ENCODE measurements at regions not wholly inside any gene's neighbourhood (a gene's known extent, or its start where the extent isn't known, plus 50 kb on each side); places are given as distances from the start of the nearest gene placed in this dataset.

DNA sequence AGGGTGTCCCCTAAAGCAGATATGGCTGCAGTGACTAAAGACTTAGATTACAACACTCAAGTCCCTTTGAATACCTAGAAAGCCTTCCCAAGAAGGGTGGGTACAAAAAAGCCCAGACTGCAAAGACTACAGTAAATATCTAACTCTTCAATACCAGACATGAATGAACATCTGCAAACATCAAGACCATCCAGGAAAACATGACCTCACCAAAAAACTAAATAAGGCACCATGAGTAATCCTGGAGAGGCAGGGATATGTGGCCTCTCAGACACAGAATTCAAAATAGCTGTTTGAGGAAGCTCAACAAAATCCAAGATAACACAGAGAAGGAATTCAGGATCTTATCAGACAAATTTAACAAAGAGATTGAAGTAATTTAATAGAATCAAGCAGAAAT is 138.2 kb upstream of the OTOS start:
- ATAC-seq (no peak), DNase-seq (no peak)
- H3K9me3 Mint-ChIP-seq, result peaks cover 11% of the 10 kb centered on the region
- no peaks in the 10 kb centered on the region for H3K4me1 Mint-ChIP-seq (ENCODE audit: low read depth)
- H3K4me3 Mint-ChIP-seq, result no peak overlapping the region
- no peaks in the 10 kb centered on the region for H3K36me3 Mint-ChIP-seq (ENCODE audit: insufficient read depth)
- H3K27me3 Mint-ChIP-seq (ENCODE audit: low read depth), result peaks cover 53% of the 10 kb centered on the region

DNA sequence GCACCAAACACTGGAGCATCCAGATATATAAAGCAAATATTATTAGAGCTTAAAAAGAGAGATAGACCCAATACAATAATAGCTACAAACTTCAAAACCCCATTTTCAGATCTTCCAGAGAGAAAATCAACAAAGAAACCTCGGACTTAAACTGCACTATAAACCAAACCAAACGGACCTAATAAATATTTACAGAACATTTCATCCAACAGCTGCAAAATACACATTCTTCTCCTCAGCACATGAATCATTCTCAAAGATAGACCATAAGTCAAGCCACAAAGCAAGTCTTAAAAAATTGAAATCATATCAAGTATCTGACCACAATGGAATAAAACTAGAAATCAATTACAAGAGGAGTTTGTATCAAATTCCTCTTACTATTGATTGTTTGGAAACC is 140.2 kb upstream of the OTOS start:
- Mint-ChIP-seq H3K27me3 (ENCODE audit: low read depth) (peaks cover 35% of the 10 kb centered on the region), H3K4me3 (no peak overlapping the region), H3K4me1 (ENCODE audit: low read depth) (no peaks in the 10 kb centered on the region), H3K36me3 (ENCODE audit: insufficient read depth) (no peaks in the 10 kb centered on the region), H3K9me3 (peaks cover 11% of the 10 kb centered on the region)
- no peak for DNase-seq
- no peak for ATAC-seq

DNA sequence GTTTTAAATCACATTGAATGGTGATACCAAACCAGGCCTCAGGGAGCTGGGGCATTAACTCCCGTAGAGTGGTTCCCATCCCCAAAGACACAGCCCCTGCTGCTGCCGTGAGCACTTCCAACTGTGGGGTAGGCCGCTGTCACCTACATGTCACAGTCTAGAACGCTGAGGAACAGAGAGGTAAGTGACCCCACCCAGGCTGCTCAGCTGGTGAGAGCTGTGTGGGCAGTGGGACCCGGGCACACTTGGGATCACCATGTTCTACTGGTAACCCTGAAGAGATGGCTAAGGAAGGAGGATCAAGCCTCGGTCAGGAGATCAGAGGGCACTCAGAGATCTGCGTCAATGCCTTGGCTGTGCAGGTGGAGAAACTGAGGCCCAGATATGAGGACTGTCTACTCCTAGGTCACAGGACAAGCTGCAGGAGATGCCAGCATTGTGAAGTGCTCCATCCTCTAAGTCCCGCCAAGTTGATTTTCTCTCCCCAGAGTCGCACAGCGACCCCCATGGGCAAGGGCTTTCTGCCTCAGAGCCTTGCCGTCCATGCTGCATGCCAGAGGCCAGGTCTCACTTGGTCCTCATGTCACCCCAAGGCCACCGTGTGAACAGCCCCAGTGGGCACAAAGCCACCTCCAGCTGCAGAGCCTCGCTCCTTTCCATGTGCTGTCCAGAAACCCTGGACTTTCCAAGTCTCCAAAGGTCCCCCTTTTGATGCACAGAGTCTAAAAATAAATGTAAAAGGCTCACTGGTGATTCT is 144.2 kb upstream of the OTOS start:
- H3K36me3 Mint-ChIP-seq (ENCODE audit: insufficient read depth), result no peaks in the 10 kb centered on the region
- H3K9me3 Mint-ChIP-seq, result peaks cover 11% of the 10 kb centered on the region
- no peaks in the 10 kb centered on the region for H3K4me1 Mint-ChIP-seq (ENCODE audit: low read depth)
- H3K4me3 Mint-ChIP-seq, result no peak overlapping the region
- ATAC-seq (no peak), DNase-seq (no peak)
- H3K27me3 Mint-ChIP-seq (ENCODE audit: low read depth), result peaks cover 13% of the 10 kb centered on the region

DNA sequence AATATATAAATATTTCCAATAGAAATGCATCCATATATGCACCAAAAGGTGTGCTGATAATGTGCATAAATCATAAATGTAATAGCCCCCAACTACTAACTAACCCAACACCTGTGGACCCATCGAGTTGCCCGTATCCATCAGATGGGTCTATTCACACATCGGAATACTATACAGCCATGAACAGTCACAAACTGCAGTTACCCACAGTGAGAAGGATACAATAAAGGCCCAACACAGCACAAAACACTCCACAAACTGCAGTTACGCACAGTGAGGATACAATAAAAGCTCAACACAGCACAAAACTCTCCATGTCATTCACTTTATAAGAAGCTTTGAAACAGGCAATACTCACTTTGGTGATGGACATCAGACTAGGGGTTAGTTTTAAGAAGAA is 145.3 kb upstream of the OTOS start:
- H3K4me1 Mint-ChIP-seq (ENCODE audit: low read depth), result no peaks in the 10 kb centered on the region
- peaks cover 11% of the 10 kb centered on the region for H3K27me3 Mint-ChIP-seq (ENCODE audit: low read depth)
- DNase-seq (no peak), ATAC-seq (no peak)
- H3K36me3 Mint-ChIP-seq (ENCODE audit: insufficient read depth), result no peaks in the 10 kb centered on the region
- peaks cover 10% of the 10 kb centered on the region for H3K9me3 Mint-ChIP-seq
- H3K4me3 Mint-ChIP-seq, result no peak overlapping the region

DNA sequence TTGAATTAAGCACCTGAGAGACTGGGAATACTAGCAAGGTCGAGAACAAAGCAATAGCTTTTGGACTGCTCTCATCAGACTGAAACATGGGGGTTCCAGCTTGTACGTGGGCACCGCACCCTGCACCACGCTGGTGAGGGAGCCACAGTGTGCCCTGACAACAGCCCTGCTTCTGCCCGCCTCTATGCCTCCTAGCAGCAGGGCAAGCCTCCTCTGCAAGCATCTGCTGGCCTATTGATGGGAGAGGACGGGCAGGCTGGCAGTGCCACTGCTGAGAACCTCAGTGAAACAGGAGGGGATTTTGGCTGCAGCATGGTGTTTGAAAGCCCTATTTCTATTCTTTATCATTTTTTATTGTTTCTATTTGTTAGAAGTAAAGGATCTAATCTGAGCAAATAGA is 146.1 kb upstream of the OTOS start:
- Mint-ChIP-seq H3K4me1 (ENCODE audit: low read depth) (no peaks in the 10 kb centered on the region), H3K36me3 (ENCODE audit: insufficient read depth) (no peaks in the 10 kb centered on the region), H3K9me3 (peaks cover 6% of the 10 kb centered on the region), H3K27me3 (ENCODE audit: low read depth) (peaks cover 6% of the 10 kb centered on the region), H3K4me3 (no peak overlapping the region)
- ATAC-seq (no peak), DNase-seq (no peak)

DNA sequence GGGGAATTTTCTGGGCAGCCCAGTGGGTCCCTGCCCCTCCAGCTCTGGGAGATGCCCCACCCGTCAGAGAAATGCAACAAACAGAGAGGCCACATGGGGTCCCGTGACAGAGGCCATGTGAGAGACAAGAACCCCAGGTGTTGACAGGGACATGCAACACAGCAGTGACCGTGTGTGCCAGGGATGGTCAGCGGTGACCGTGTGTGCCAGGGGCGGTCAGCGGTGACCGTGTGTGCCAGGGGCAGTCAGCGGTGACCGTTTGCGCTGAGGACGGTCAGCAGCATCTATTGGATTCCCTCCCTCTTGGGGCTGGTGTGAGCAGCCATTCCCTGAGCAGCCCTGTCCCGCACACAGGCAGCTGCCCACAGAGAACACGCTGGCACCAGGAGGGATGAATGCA is 146.6 kb upstream of the OTOS start:
- Mint-ChIP-seq H3K36me3 (ENCODE audit: insufficient read depth) (no peaks in the 10 kb centered on the region), H3K4me1 (ENCODE audit: low read depth) (no peaks in the 10 kb centered on the region), H3K4me3 (no peak overlapping the region), H3K9me3 (peaks cover 6% of the 10 kb centered on the region), H3K27me3 (ENCODE audit: low read depth) (peaks cover 5% of the 10 kb centered on the region)
- no peak for ATAC-seq
- no peak for DNase-seq

DNA sequence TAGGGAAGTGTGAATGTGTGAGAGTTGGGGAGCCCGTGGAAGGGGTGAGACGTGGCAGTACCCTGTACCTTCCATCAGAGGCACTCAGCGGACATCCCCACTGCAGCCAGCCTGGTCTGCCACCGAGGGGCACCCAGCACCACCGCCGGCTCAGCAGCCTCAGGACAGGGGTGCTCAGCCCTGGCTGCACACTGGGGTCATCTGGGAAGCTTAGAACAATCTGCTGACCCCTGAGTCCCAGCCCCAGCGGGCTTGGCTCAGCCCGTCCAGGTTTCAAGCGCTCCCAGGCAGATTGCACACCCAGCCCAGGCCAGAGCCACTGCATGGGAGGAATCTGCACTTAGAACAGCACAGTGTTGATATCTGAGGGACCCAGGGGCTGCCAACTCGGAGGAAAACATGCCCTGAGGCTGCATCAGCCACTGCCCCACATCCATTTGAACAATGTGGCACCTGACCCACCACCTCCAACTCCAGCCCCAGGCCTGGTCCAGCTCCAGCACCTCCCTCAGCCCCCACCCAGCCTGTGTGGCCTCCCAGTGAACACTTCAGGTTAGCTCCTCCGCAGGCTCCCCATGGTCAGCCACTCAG is 147.1 kb upstream of the OTOS start:
- DNase-seq (no peak), ATAC-seq (no peak)
- Mint-ChIP-seq H3K4me1 (ENCODE audit: low read depth) (no peaks in the 10 kb centered on the region), H3K27me3 (ENCODE audit: low read depth) (peaks cover 5% of the 10 kb centered on the region), H3K36me3 (ENCODE audit: insufficient read depth) (no peaks in the 10 kb centered on the region), H3K4me3 (no peak overlapping the region), H3K9me3 (peaks cover 6% of the 10 kb centered on the region)

DNA sequence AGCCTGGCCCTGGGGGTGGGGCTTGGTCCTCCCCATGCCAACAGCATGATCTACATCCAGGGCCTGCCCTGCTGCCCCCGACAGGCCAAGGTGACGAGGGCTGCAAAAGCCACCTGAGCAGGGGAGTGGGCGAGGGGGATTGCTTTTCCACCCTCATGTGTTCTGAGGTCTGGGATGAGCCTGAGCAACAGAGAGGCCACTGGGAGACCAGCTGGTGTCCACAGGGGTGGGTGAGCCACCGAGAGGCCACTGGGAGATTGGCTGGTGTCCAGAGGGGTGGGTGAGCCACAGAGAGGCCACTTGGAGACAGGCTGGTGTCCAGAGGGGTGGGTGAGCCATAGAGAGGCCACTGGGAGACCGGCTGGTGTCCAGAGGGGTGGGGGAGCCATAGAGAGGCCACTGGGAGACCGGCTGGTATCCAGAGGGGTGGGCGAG is 147.4 kb upstream of the GPC1 start:
- Mint-ChIP-seq H3K36me3 (ENCODE audit: insufficient read depth) (no peaks in the 10 kb centered on the region), H3K9me3 (peaks cover 2% of the 10 kb centered on the region), H3K27me3 (ENCODE audit: low read depth) (peaks cover 2% of the 10 kb centered on the region), H3K4me3 (no peak overlapping the region), H3K4me1 (ENCODE audit: low read depth) (no peaks in the 10 kb centered on the region)
- DNase-seq (no peak), ATAC-seq (no peak)

DNA sequence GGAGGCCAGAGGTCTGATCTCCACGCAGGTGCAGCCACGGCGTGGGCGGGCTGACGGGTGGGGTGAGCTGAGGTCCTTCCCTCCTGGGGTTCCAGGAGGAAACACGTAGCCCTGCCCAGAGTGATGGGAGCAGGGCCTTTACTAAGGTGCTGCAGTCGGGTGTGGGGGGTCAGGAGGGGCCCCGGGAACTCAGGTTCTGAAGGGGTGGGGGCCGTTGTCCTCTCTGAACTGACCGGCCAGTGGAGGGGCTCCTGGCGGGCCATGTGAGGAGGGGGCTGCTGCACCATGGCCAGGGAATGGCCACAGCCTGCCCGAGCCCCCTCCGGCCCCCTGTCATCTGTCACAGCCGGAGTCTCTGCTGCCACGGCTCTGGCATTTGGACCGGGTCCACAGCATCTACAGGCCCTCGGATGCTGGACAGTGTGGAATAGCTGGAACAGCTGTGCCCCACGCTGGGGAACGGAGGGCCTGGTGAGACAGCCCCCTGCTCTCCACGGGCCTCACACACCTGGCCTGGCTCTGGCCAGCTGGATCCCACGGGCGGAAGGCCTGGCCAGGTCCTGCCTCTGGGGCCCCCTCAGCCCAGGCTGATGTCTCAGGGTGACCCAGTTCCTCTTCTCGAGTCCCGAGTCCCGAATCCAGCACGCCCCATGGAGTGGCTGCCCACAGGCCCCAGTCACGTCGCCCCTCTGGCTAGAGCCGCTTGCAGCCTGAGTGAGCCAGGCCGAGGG is 145.6 kb upstream of the GPC1 start:
- Mint-ChIP-seq H3K36me3 (ENCODE audit: insufficient read depth) (no peaks in the 10 kb centered on the region), H3K9me3 (no peaks in the 10 kb centered on the region), H3K27me3 (ENCODE audit: low read depth) (no peaks in the 10 kb centered on the region), H3K4me1 (ENCODE audit: low read depth) (no peaks in the 10 kb centered on the region), H3K4me3 (no peak overlapping the region)
- ATAC-seq, result no peak
- no peak for DNase-seq

DNA sequence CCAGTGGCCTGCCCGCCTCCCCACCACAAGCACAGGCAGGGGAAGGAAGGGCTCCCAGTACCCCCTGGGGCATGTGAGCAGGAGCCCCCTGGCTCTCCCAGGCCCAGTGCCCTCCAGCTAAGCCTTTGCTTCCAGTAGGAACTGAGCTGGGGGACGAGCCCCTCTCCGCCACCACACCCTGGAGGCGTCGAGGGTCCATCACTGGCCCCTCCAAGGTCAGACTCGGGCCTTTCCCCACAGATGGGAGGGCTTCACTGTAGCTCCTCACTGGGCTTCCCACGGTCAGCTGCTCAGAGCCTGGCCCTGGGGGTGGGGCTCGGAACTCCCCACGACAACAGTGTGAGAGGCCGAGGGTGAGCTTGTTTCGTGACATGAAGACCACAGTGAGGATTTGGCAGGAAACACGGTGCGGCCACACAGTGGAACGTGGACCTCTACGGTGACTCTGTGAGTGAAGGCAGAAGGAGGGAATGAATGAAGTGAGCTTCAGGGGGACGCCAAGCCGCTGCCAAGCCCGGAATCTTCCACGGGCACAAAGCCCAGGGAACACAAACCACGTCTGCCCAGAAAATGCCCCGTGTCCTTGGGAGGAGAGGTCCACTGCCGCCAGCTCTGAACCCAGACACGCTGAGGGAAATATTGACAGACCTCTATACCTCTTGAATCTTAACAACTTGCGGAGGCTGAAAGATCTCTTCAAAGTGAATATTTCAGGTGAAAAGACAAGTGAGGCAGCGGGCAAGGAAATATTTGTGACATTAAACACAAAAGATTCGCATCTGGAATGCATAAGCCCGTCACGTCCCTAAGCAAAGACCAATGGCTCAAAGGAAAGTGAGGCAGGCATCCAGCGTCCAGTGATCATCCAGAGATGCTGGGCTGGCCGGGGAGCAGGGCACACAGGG is 144.8 kb upstream of the GPC1 start:
- no peak for DNase-seq
- no peaks in the 10 kb centered on the region for H3K27me3 Mint-ChIP-seq (ENCODE audit: low read depth)
- no peak for ATAC-seq
- H3K4me3 Mint-ChIP-seq, result no peak overlapping the region
- H3K9me3 Mint-ChIP-seq, result no peaks in the 10 kb centered on the region
- no peaks in the 10 kb centered on the region for H3K4me1 Mint-ChIP-seq (ENCODE audit: low read depth)
- H3K36me3 Mint-ChIP-seq (ENCODE audit: insufficient read depth), result no peaks in the 10 kb centered on the region

DNA sequence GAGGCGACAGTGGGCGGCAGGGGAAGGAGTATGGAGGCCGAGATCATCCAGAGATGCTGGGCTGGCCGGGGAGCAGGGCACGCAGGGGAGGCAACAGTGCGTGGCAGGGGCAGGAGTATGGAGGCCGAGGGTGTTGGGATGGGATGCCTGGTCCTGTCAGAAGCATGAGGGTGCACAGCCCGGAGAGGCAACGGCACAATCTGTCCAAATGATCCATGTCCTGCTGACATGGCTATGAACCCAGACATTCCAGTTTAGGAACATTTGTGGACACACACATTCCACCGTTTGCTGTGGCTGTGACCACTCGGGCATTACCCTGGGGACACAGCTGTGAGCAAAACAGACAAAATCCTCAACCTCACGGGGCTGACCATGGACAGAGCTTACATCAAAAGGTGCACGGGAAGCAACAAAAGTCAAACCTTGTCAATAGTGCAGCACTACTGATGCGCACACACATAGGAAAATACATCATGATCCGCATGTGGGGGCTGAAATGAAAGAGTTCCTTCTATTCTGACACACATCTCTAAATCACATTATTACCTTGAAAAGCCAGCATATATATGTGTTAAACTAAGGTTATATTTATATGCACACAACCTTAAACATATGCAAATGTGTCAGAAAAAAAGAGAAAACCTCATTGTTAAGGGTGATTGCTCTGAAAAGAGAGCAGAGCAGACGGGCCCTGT is 144.0 kb upstream of the GPC1 start:
- Mint-ChIP-seq H3K4me1 (ENCODE audit: low read depth) (no peaks in the 10 kb centered on the region), H3K27me3 (ENCODE audit: low read depth) (no peaks in the 10 kb centered on the region), H3K9me3 (no peaks in the 10 kb centered on the region), H3K36me3 (ENCODE audit: insufficient read depth) (no peaks in the 10 kb centered on the region), H3K4me3 (no peak overlapping the region)
- DNase-seq, result no peak
- no peak for ATAC-seq

DNA sequence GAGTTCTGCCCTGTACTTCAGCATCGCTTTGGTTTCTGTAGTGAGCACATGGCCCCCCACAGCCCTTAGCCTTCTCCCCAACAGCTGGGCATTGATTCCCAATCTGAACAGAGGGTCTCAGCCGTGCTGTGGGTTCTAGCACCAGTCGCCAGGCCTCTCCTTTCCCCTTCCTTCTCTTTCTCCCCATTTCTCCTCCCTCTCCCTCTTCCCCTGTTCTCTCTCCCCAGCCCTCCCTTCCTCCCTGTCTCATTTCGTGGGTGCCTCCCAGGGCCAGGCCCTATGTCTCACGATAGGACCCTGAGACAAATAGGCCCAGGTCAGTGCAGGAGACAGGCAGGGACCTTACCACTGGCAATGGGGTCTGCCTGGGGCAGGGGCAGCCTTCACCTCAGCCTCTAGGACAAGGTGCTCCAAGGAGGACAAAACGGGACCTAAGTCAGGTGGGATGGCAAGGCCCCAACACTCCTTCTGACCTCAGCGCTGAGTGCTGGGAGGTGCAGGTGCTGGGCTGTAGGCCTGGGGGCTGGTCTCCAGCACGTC is 143.4 kb upstream of the GPC1 start:
- ATAC-seq, result no peak
- H3K36me3 Mint-ChIP-seq (ENCODE audit: insufficient read depth), result no peaks in the 10 kb centered on the region
- H3K4me3 Mint-ChIP-seq, result no peak overlapping the region
- no peaks in the 10 kb centered on the region for H3K4me1 Mint-ChIP-seq (ENCODE audit: low read depth)
- no peaks in the 10 kb centered on the region for H3K27me3 Mint-ChIP-seq (ENCODE audit: low read depth)
- no peaks in the 10 kb centered on the region for H3K9me3 Mint-ChIP-seq
- DNase-seq, result no peak

DNA sequence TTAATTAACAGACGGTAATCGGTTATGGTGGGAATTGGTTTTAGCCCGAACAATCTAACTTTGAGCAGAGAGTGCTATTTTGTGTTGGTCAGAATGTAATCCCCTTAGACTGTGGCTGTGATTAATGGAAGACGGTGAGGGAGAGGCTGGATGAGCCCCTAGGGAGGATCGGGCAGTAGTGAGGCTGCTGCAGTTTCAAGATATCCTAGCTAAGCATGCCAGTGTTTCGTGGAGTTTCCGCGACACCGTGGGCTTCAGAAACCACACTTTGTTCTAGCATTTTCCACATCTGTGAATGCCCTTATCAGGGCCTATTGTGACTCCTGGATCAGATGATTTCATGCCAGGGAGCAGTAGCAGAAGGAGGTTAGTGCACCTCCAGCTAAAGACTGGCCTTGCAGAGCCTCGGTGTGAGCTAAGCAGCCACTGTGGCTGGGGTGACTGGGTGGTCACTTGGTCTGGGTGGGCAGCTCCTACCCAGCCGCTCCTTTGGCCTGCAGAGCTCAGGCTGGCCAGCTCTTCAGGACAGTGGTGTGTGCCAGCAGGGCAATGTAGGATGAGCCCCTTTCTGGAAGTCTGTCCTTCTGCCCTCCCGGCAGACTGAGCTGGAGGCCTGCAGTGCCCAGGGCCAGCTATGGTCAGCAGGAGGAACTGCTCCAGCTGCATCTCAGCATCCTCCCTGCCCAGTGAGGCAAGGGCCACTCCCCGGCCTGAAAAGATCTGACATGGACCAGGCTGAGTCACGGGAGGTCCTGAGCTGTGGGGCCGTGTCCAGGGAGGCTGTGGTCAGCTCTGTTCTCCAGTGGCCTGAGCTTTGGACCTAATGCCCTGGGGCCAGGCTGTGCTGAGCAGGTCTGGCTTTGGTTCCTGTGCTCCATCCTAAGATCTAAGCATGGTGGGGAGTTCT is 142.6 kb upstream of the GPC1 start:
- no peaks in the 10 kb centered on the region for H3K36me3 Mint-ChIP-seq (ENCODE audit: insufficient read depth)
- DNase-seq, result no peak
- no peaks in the 10 kb centered on the region for H3K27me3 Mint-ChIP-seq (ENCODE audit: low read depth)
- H3K4me1 Mint-ChIP-seq (ENCODE audit: low read depth), result no peaks in the 10 kb centered on the region
- no peaks in the 10 kb centered on the region for H3K9me3 Mint-ChIP-seq
- H3K4me3 Mint-ChIP-seq, result no peak overlapping the region
- no peak for ATAC-seq
